ENCODE measurements at regions not wholly inside any gene's neighbourhood (a gene's known extent, or its start where the extent isn't known, plus 50 kb on each side); places are given as distances from the start of the nearest gene placed in this dataset.

DNA sequence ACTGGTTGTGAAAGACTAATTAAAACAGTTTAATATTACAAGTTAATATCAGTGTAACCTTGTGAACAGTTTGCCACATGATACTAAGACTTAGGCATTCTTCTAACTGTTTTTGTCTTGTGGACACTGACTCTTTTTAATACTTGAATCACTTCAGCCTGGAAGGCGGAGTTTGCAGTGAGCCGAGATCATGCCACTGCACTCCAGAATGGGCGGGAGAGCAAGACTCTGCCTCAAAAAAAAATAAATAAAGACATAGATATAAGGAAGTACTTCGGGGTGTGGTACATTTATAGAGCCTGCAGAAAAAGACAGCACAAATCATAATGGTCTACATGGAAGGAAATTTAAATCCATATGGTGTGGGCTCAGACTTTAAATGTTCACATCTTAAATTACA, 300.4 kb upstream of the NETO1 start:
- TF ChIP-seq, protein P1, sequence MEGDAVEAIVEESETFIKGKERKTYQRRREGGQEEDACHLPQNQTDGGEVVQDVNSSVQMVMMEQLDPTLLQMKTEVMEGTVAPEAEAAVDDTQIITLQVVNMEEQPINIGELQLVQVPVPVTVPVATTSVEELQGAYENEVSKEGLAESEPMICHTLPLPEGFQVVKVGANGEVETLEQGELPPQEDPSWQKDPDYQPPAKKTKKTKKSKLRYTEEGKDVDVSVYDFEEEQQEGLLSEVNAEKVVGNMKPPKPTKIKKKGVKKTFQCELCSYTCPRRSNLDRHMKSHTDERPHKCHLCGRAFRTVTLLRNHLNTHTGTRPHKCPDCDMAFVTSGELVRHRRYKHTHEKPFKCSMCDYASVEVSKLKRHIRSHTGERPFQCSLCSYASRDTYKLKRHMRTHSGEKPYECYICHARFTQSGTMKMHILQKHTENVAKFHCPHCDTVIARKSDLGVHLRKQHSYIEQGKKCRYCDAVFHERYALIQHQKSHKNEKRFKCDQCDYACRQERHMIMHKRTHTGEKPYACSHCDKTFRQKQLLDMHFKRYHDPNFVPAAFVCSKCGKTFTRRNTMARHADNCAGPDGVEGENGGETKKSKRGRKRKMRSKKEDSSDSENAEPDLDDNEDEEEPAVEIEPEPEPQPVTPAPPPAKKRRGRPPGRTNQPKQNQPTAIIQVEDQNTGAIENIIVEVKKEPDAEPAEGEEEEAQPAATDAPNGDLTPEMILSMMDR (IDR thresholded peaks at IDR 0.05; ENCODE audit: low read depth, low read length, missing input control), result no peak
- no peak for TF ChIP-seq RAD21 (IDR thresholded peaks at IDR 0.05)
- no peak for TF ChIP-seq GABPA (IDR thresholded peaks at IDR 0.05 in 1 of 2, conservative IDR thresholded peaks at IDR 0.05 in 1 of 2)

All from liver (tissue), 3 donors.